ENCODE measurements at regions not wholly inside any gene's neighbourhood (a gene's known extent, or its start where the extent isn't known, plus 50 kb on each side); places are given as distances from the start of the nearest gene placed in this dataset.

GRCh38 chrX:82029571-82030218 is 827.8 kb downstream of the SH3BGRL start:
- Histone ChIP-seq H3K9me3 (peaks cover 4 to 21% of the 10 kb centered on the region in 2 donors), H3K27me3 (no peaks in the 10 kb centered on the region), H3K36me3 (no peaks in the 10 kb centered on the region), H3K27ac (no peak overlapping the region), H3K4me3 (no peak overlapping the region), H3K4me1 (no peaks in the 10 kb centered on the region)
- no peak for TF ChIP-seq POLR2A (IDR thresholded peaks at IDR 0.05)
- TF ChIP-seq POLR2AphosphoS5 (IDR thresholded peaks at IDR 0.05) = no peak
- TF ChIP-seq CTCF (IDR thresholded peaks at IDR 0.05) = no peak
- intact Hi-C loops (cut with DNase I; ENCODE audit: low total_unique reads) = no loop called here
- no peak for DNase-seq (ENCODE audit: low spot score in 2 of 2)

- Histone ChIP-seq H3K27ac (no peak overlapping the region), H3K4me1 (no peaks in the 10 kb centered on the region), H3K9me3 (peaks cover 4 to 21% of the 10 kb centered on the region in 2 donors), H3K27me3 (peaks cover 0 to 4% of the 10 kb centered on the region in 2 donors), H3K36me3 (no peaks in the 10 kb centered on the region), H3K4me3 (no peak overlapping the region)
- DNase-seq (ENCODE audit: low spot score in 2 of 2) = no peak
- intact Hi-C loops (cut with DNase I; ENCODE audit: low total_unique reads) = no loop called here
- TF ChIP-seq CTCF (IDR thresholded peaks at IDR 0.05) (no peak), POLR2AphosphoS5 (IDR thresholded peaks at IDR 0.05) (no peak)
Measured at GRCh38 chrX:82031250-82031649, 829.3 kb downstream of the SH3BGRL start.

- Histone ChIP-seq H3K4me3 (no peak overlapping the region), H3K27ac (no peak overlapping the region), H3K36me3 (peaks cover 3% of the 10 kb centered on the region), H3K27me3 (peaks cover 0 to 10% of the 10 kb centered on the region in 2 donors), H3K4me1 (no peaks in the 10 kb centered on the region), H3K9me3 (peaks cover 0 to 18% of the 10 kb centered on the region in 2 donors)
- no peak for DNase-seq (ENCODE audit: low spot score in 2 of 2)
- intact Hi-C loops (cut with DNase I; ENCODE audit: low total_unique reads) = no loop called here
- no peak for TF ChIP-seq CTCF (IDR thresholded peaks at IDR 0.05)
- no peak for TF ChIP-seq POLR2AphosphoS5 (IDR thresholded peaks at IDR 0.05)
- TF ChIP-seq POLR2A (IDR thresholded peaks at IDR 0.05) = no peak
Measured at GRCh38 chrX:82038793-82039192, 836.9 kb downstream of the SH3BGRL start.

- intact Hi-C loops (cut with DNase I; ENCODE audit: low total_unique reads) = no loop called here
- H3K4me1 ChIP-seq = no peaks in the 10 kb centered on the region
- peaks cover 3% of the 10 kb centered on the region for H3K36me3 ChIP-seq
- peaks cover 0 to 18% of the 10 kb centered on the region in 2 donors for H3K9me3 ChIP-seq
- TF ChIP-seq CTCF (IDR thresholded peaks at IDR 0.05) (no peak), POLR2A (IDR thresholded peaks at IDR 0.05) (no peak), POLR2AphosphoS5 (IDR thresholded peaks at IDR 0.05) (no peak)
- H3K27ac ChIP-seq = no peak overlapping the region
- no peak for DNase-seq (ENCODE audit: low spot score in 2 of 2)
- H3K27me3 ChIP-seq = peaks cover 0 to 10% of the 10 kb centered on the region in 2 donors
- no peak overlapping the region for H3K4me3 ChIP-seq
Measured at GRCh38 chrX:82041034-82041433, 839.1 kb downstream of the SH3BGRL start.

- Histone ChIP-seq H3K27me3 (peaks cover 0 to 8% of the 10 kb centered on the region in 2 donors), H3K4me3 (no peak overlapping the region), H3K9me3 (no peaks in the 10 kb centered on the region), H3K4me1 (no peaks in the 10 kb centered on the region), H3K36me3 (no peaks in the 10 kb centered on the region), H3K27ac (no peak overlapping the region)
- intact Hi-C loops (cut with DNase I; ENCODE audit: low total_unique reads) = no loop called here
- DNase-seq (ENCODE audit: low spot score in 2 of 2) = no peak
- TF ChIP-seq POLR2AphosphoS5 (IDR thresholded peaks at IDR 0.05) (no peak), CTCF (IDR thresholded peaks at IDR 0.05) (no peak), POLR2A (IDR thresholded peaks at IDR 0.05) (no peak)
Measured at GRCh38 chrX:82058728-82059127, 856.8 kb downstream of the SH3BGRL start.
